Colonic mucosa (tissue), 4 donors: ENCODE measurements at regions not wholly inside any gene's neighbourhood (a gene's known extent, or its start where the extent isn't known, plus 50 kb on each side); places are given as distances from the start of the nearest gene placed in this dataset.

Source experiments
- DNase-seq: peaks from one replicate; pipeline ENCODE4 v3.0.0-alpha.2; 2020
- H3K27ac ChIP-seq: fragments of 200-600 bp; one replicate; pipeline ENCODE4 v1.8.0; 2021
- H3K27me3 ChIP-seq: fragments of 200-600 bp; one replicate; pipeline ENCODE4 v1.8.0; 2021
- H3K36me3 ChIP-seq: fragments of 200-600 bp; one replicate; pipeline ENCODE4 v1.8.0; 2021
- H3K4me1 ChIP-seq: fragments of 200-600 bp; one replicate; pipeline ENCODE4 v1.8.0; 2021; ENCODE audit warnings: mild to moderate bottlenecking
- H3K4me3 ChIP-seq: fragments of 200-600 bp; one replicate; pipeline ENCODE4 v1.8.0; 2021
- H3K9ac ChIP-seq, 2 donors: one replicate each; pipeline ENCODE4 v1.7.0; 2013; ENCODE audit warnings: control low read depth in 2 of 2, low read depth in 2 of 2, low read length in 2 of 2
- H3K9me3 ChIP-seq: fragments of 200-600 bp; one replicate; pipeline ENCODE4 v1.8.0; 2021
- intact Hi-C: fragments of 100-400 bp; cut with DNase I; formaldehyde crosslinking; loops from one replicate; pipeline ENCODE4 v1.14.1; 2022
- TF ChIP-seq, protein P1 (sequence below): fragments of 200-600 bp; IDR thresholded peaks from one replicate; pipeline ENCODE4 v1.8.0; 2022; ENCODE audit warnings: antibody characterized with exemption, mild to moderate bottlenecking
- donor health status: healthy.
- donor health status: DM: no; HTN: no; CAD: no.
- donor health status: DM: no; HTN: no; CAD: no.

DNA sequence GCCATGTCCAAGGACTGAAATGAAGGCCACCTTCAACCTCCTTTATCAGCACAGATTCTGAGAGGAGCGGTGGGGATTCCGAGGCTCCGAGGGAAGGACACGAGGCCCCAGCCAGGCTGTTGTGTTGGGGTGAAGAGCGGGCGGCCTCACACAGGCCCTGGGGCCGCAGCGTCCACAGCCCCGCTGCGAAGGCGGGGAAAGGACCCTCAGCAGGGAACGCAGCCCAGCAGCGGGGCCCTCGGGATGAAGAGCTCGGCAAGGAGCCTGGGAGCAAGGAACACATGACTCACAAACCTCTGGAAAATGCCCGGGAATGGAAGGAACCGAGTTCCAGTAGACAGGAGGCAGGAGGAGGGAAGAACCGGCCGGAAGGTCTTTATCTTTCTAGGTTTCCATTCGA is 227.2 kb downstream of the BRD1 start:
- no peak for DNase-seq
- TF ChIP-seq, protein P1, sequence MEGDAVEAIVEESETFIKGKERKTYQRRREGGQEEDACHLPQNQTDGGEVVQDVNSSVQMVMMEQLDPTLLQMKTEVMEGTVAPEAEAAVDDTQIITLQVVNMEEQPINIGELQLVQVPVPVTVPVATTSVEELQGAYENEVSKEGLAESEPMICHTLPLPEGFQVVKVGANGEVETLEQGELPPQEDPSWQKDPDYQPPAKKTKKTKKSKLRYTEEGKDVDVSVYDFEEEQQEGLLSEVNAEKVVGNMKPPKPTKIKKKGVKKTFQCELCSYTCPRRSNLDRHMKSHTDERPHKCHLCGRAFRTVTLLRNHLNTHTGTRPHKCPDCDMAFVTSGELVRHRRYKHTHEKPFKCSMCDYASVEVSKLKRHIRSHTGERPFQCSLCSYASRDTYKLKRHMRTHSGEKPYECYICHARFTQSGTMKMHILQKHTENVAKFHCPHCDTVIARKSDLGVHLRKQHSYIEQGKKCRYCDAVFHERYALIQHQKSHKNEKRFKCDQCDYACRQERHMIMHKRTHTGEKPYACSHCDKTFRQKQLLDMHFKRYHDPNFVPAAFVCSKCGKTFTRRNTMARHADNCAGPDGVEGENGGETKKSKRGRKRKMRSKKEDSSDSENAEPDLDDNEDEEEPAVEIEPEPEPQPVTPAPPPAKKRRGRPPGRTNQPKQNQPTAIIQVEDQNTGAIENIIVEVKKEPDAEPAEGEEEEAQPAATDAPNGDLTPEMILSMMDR = no peak

DNA sequence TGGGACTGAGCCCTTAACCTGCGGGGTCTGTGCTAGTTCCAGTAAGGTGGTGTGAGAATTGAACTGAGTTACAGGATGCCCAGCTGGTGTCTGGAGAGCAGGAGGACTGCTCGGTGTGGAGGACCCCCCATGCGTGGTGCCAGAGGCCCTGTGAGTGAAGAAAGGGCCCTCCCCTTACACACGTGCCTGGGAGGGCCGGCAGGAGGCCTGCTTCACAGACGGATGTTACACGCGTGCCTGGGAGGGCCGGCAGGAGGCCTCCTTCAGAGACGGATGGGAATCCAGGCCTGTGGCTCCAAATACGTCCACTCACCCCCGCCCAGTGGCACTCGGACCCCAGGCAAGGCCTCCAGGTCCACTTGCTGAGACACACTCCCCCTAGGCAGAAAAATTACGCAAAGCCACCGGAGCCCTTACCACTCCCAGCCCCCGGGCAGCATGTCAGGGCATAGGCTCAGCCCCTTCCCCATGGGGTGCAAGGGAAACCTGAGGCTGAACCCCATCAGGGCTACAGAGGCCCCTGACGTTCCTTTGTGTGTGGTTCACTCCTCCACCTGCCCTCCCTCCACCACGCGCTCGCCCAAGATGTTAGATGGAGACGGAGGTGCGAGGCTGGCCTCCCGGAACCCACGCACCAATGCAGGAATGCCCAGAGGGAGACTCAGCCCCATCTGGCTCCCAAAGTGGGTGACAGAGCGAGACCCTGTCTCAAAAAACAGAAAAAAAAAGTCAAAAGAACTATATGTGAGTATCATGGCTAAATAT is 227.8 kb downstream of the BRD1 start:
- no peak for DNase-seq
- TF ChIP-seq, protein P1 = no peak
- intact Hi-C loops = loop anchor here (10.0 kb wide), 1 partner anchor 65 kb away; no protein-coding TSS in a partner anchor

More for the DNA sequence above, 227.2 kb downstream of the BRD1 start:
- no peaks in the 10 kb centered on the region for H3K4me1 ChIP-seq
- no peak overlapping the region for H3K4me3 ChIP-seq
- no peak overlapping the region for H3K9ac ChIP-seq
- no peaks in the 10 kb centered on the region for H3K9me3 ChIP-seq
- H3K36me3 ChIP-seq = no peaks in the 10 kb centered on the region
- no peak overlapping the region for H3K27ac ChIP-seq
- H3K27me3 ChIP-seq = no peaks in the 10 kb centered on the region
- intact Hi-C loops = loop anchor here (10.0 kb wide), 1 partner anchor 64 kb away; no protein-coding TSS in a partner anchor

DNA sequence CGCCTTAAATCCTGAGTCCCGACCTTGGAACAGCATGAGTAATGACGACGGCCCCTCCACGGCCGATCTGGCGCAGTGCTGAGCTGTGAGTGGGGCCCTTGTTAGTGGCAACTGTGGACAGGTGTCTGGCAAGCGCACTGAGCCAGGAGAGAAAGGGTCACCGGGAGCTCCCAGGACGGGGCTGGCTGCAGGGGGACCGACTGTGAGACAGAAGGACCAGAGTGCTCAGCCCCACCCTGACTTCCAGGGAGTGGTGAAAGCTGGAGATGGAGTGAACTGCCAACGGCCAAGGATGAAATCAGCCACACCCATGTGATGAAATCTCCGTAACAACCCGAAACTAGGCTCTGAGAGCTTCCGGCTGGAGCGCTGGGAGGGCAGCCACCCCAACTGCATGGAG is 228.6 kb downstream of the BRD1 start:
- H3K4me1 ChIP-seq = no peaks in the 10 kb centered on the region
- TF ChIP-seq, protein P1 = no peak
- H3K36me3 ChIP-seq = no peaks in the 10 kb centered on the region
- intact Hi-C loops = no loop called here
- no peak for DNase-seq
- no peaks in the 10 kb centered on the region for H3K9me3 ChIP-seq
- H3K27ac ChIP-seq = no peak overlapping the region
- no peak overlapping the region for H3K9ac ChIP-seq
- H3K27me3 ChIP-seq = no peaks in the 10 kb centered on the region
- no peak overlapping the region for H3K4me3 ChIP-seq

More for the DNA sequence above, 227.8 kb downstream of the BRD1 start:
- no peaks in the 10 kb centered on the region for H3K9me3 ChIP-seq
- no peak overlapping the region for H3K4me3 ChIP-seq
- no peak overlapping the region for H3K27ac ChIP-seq
- H3K4me1 ChIP-seq = no peaks in the 10 kb centered on the region
- H3K27me3 ChIP-seq = no peaks in the 10 kb centered on the region
- H3K9ac ChIP-seq = no peak overlapping the region
- H3K36me3 ChIP-seq = no peaks in the 10 kb centered on the region

DNA sequence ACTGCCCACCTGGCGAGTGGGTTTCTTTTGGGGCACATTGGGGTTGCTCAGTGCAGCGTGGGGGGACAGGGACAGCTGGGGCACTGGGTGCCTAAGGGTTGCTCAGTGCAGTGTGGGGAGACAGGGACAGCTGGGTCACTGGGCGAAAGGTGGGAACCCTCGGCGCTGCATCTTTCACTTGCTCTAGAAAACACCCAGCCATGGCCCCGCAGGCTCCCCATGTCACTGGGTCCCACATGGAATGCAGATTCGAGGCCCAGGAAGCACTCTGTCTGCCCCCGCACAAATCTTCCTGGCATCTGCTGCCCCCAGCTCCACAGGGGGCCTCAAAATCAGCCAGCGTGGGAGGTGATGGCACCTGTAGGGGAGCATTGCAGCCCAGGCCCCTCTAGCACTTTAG is 229.3 kb downstream of the BRD1 start:
- DNase-seq = no peak
- Histone ChIP-seq H3K27me3 (no peaks in the 10 kb centered on the region), H3K4me3 (no peak overlapping the region), H3K9me3 (no peaks in the 10 kb centered on the region), H3K27ac (no peak overlapping the region), H3K4me1 (no peaks in the 10 kb centered on the region), H3K36me3 (no peaks in the 10 kb centered on the region), H3K9ac (no peak overlapping the region)
- TF ChIP-seq, protein P1 = no peak
- intact Hi-C loops = no loop called here

DNA sequence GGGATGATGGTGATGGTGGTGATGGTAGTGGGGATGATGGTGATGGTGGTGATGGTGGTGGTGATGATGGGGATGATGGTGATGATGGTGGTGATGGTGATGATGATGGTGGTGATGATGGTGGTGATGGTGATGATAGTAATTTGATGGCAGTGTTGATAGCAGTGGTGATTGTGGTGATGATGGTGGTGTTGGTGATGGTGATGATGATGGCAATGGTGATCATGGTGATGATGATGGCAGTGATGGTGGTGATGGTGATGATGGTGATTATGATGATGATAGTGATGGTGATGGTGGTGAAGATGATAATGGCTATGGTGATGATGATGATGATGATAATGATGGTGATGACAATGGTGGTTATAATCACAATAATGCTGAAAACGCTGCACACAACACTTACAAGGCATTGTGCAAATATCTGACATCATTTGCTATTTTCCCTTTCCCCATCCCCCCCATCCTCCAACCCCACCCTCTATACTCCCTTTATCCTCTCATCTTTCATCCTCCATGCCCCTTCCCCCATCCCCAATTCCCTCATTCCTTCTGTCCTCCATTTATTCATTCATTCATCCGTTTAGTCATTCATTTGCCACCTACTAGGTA is 230.1 kb downstream of the BRD1 start:
- intact Hi-C loops = no loop called here
- Histone ChIP-seq H3K36me3 (no peaks in the 10 kb centered on the region), H3K27ac (no peak overlapping the region), H3K27me3 (no peaks in the 10 kb centered on the region), H3K4me1 (no peaks in the 10 kb centered on the region), H3K9me3 (no peaks in the 10 kb centered on the region), H3K9ac (no peak overlapping the region), H3K4me3 (no peak overlapping the region)
- no peak for DNase-seq
- TF ChIP-seq, protein P1 = no peak
